ENCODE measurements at regions not wholly inside any gene's neighbourhood (a gene's known extent, or its start where the extent isn't known, plus 50 kb on each side); places are given as distances from the start of the nearest gene placed in this dataset.

DNA sequence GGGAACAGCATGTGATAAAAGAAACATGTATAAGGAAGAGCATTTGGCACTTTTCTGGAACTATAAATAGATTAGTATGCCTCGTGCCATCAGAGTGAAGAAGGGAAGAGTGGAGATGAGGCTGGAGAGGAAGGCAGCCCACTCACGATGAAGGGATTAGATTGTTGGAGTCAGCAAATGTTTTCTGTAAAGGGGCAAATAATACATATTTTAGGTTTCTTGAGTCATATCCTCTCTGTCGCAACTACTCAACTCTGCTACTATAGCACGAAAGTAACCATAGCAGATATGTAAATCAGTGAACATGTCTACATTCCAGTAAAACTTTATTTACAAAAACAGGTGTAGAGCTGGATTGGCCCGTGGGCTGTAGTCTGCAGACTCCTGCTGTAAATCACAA is 147.8 kb downstream of the TENT5C start:
- TF ChIP-seq, protein P1, sequence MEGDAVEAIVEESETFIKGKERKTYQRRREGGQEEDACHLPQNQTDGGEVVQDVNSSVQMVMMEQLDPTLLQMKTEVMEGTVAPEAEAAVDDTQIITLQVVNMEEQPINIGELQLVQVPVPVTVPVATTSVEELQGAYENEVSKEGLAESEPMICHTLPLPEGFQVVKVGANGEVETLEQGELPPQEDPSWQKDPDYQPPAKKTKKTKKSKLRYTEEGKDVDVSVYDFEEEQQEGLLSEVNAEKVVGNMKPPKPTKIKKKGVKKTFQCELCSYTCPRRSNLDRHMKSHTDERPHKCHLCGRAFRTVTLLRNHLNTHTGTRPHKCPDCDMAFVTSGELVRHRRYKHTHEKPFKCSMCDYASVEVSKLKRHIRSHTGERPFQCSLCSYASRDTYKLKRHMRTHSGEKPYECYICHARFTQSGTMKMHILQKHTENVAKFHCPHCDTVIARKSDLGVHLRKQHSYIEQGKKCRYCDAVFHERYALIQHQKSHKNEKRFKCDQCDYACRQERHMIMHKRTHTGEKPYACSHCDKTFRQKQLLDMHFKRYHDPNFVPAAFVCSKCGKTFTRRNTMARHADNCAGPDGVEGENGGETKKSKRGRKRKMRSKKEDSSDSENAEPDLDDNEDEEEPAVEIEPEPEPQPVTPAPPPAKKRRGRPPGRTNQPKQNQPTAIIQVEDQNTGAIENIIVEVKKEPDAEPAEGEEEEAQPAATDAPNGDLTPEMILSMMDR (IDR thresholded peaks at IDR 0.05) = no peak
- WGBS (ENCODE audit: insufficient coverage) = 41% methylated on average over 5 of the region's 5 CpGs
- Histone ChIP-seq H3K36me3 (ENCODE audit: control insufficient read depth, insufficient read depth, low read length) (no peaks in the 10 kb centered on the region), H3K9me3 (ENCODE audit: control insufficient read depth, insufficient read depth, low read length) (no peaks in the 10 kb centered on the region), H3K4me3 (ENCODE audit: low read length) (no peak overlapping the region), H3K27ac (ENCODE audit: low read length) (no peak overlapping the region), H3K27me3 (ENCODE audit: control insufficient read depth, insufficient read depth, low read length) (peaks cover 6% of the 10 kb centered on the region), H3K4me1 (ENCODE audit: control insufficient read depth, insufficient read depth, low read length) (peaks cover 7% of the 10 kb centered on the region)
- H3K36me3 Mint-ChIP-seq = no peaks in the 10 kb centered on the region
- intact Hi-C loops (cut with micrococcal nuclease) = loop anchor here (1.0 to 5.0 kb wide), 2 partner anchors 81 to 218 kb away; no protein-coding TSS in a partner anchor
- H3K4me3 Mint-ChIP-seq = no peak overlapping the region
- ATAC-seq (no peak), DNase-seq (no peak)
- peaks cover 32 to 62% of the 10 kb centered on the region in 2 donors for H3K27me3 Mint-ChIP-seq (ENCODE audit: low read depth in 2 of 2)
- no peak overlapping the region for H3K27ac Mint-ChIP-seq
- H3K4me1 Mint-ChIP-seq = peaks cover 6% of the 10 kb centered on the region in 2 donors
- no peaks in the 10 kb centered on the region for H3K9me3 Mint-ChIP-seq

DNA sequence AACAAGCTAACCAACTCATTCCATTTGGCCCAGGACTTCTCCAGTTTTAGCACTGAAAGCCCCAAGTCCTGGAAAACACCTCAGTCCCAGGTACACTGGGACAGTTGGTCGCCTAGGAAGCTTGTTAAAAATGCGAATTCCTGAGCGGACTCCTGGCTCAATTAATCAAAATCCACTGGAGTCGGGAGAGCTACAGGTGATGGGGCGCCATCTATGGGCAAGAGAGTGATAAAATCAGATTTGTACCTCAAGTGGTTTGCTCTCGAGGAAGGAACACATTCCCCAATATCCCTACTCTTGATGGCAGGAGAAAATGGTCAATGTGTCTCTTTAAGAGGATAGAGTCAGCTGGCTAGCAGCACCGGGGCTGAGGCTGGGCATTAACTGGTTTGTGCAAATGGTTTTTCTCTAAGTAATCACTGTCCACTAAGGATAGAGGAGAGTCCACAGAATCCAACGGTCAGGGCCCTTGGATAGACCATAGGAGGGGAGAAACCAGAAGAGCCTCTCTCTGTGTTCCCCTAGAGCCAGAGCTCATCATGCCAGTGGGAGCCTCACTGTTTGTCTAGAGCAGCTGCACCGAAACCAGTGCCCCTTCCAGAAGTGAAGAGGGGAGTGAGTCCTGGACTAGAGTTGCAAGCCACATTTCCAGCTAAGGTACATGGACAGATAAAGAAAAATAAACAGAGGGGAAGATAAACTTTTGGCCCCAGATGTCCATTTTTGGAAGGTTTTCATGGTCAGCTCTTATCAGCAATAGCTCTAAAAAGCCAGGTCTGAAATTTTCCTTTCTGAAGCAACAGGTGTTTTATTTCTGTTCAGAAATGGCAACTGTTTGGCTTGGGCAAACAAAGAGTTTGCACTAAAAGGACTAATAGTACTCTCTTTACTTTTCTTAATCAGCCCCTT is 148.5 kb downstream of the TENT5C start:
- H3K4me3 Mint-ChIP-seq = no peak overlapping the region
- peaks cover 35 to 66% of the 10 kb centered on the region in 2 donors for H3K27me3 Mint-ChIP-seq (ENCODE audit: low read depth in 2 of 2)
- peaks cover 6% of the 10 kb centered on the region for H3K27me3 ChIP-seq (ENCODE audit: control insufficient read depth, insufficient read depth, low read length)
- H3K4me1 ChIP-seq (ENCODE audit: control insufficient read depth, insufficient read depth, low read length) = peaks cover 12% of the 10 kb centered on the region
- intact Hi-C loops (cut with micrococcal nuclease) = loop anchor here (1.0 to 5.0 kb wide), 2 partner anchors 82 to 219 kb away; no protein-coding TSS in a partner anchor
- ATAC-seq (peak in 2 of 3 donors; percentile 33 to 46), DNase-seq (peak in 1 of 2 donors; percentile 78)
- TF ChIP-seq, protein P1 (IDR thresholded peaks at IDR 0.05) = peak; percentile 75
- H3K36me3 Mint-ChIP-seq = no peaks in the 10 kb centered on the region
- H3K27ac ChIP-seq (ENCODE audit: low read length) = no peak overlapping the region
- H3K36me3 ChIP-seq (ENCODE audit: control insufficient read depth, insufficient read depth, low read length) = no peaks in the 10 kb centered on the region
- 26% methylated on average over 8 of the region's 9 CpGs for WGBS (ENCODE audit: insufficient coverage)
- H3K4me3 ChIP-seq (ENCODE audit: low read length) = no peak overlapping the region
- H3K27ac Mint-ChIP-seq = no peak overlapping the region
- no peaks in the 10 kb centered on the region for H3K9me3 ChIP-seq (ENCODE audit: control insufficient read depth, insufficient read depth, low read length)
- no peaks in the 10 kb centered on the region for H3K9me3 Mint-ChIP-seq
- peaks cover 11% of the 10 kb centered on the region in 2 donors for H3K4me1 Mint-ChIP-seq

GRCh38 chr1:117757668-117758067 is 151.8 kb downstream of the TENT5C start:
- no peaks in the 10 kb centered on the region for H3K9me3 Mint-ChIP-seq
- intact Hi-C loops (cut with micrococcal nuclease) = loop anchor here (1.0 kb wide), 2 partner anchors 222 to 245 kb away; no protein-coding TSS in a partner anchor
- Histone ChIP-seq H3K4me3 (ENCODE audit: low read length) (no peak overlapping the region), H3K36me3 (ENCODE audit: control insufficient read depth, insufficient read depth, low read length) (no peaks in the 10 kb centered on the region), H3K4me1 (ENCODE audit: control insufficient read depth, insufficient read depth, low read length) (peaks cover 12% of the 10 kb centered on the region), H3K27me3 (ENCODE audit: control insufficient read depth, insufficient read depth, low read length) (peaks cover 6% of the 10 kb centered on the region), H3K27ac (ENCODE audit: low read length) (no peak overlapping the region), H3K9me3 (ENCODE audit: control insufficient read depth, insufficient read depth, low read length) (no peaks in the 10 kb centered on the region)
- no peak for DNase-seq
- peaks cover 11% of the 10 kb centered on the region in 2 donors for H3K4me1 Mint-ChIP-seq
- no peaks in the 10 kb centered on the region for H3K36me3 Mint-ChIP-seq
- TF ChIP-seq, protein P1 (IDR thresholded peaks at IDR 0.05) = no peak
- no peak overlapping the region for H3K4me3 Mint-ChIP-seq
- ATAC-seq = no peak
- no peak overlapping the region for H3K27ac Mint-ChIP-seq
- WGBS (ENCODE audit: insufficient coverage) = 91% methylated on average over 3 of the region's 3 CpGs
- peaks cover 26 to 54% of the 10 kb centered on the region in 2 donors for H3K27me3 Mint-ChIP-seq (ENCODE audit: low read depth in 2 of 2)
